ENCODE measurements at regions not wholly inside any gene's neighbourhood (a gene's known extent, or its start where the extent isn't known, plus 50 kb on each side); places are given as distances from the start of the nearest gene placed in this dataset.

GRCh38 chr5:176155922-176156359, 82.3 kb upstream of the SIMC1 start (continued):
- peak; percentile 63 for TF ChIP-seq MGA (IDR thresholded peaks at IDR 0.05)
- no peak for TF ChIP-seq CSDE1 (IDR thresholded peaks at IDR 0.05)
- TF ChIP-seq XRCC4 (IDR thresholded peaks at IDR 0.05; ENCODE audit: extremely low read depth, insufficient read depth, insufficient read length) = no peak
- 0 out of 2 replicates have a peak, but pooled peaks have one; percentile 26 for TF ChIP-seq KLF1 (tag; IDR thresholded peaks at IDR 0.05)
- no peak for TF ChIP-seq GABPA (tag; conservative IDR thresholded peaks at IDR 0.05; ENCODE audit: low read depth)
- no peak for TF ChIP-seq STAG1 (CRISPR knock-in tag; IDR thresholded peaks at IDR 0.05; ENCODE audit: borderline replicate concordance)
- no peak for TF ChIP-seq ZNF318 (IDR thresholded peaks at IDR 0.05; ENCODE audit: borderline replicate concordance in 1 of 2, low read depth in 1 of 2)
- TF ChIP-seq NRF1 (conservative IDR thresholded peaks at IDR 0.05 in 1 of 2, IDR thresholded peaks at IDR 0.05 in 1 of 2) = 0 out of 4 replicates have a peak, but pooled peaks of 1 of the 2 experiments have one; percentile 18
